K562 (cell line): ENCODE measurements at regions not wholly inside any gene's neighbourhood (a gene's known extent, or its start where the extent isn't known, plus 50 kb on each side); places are given as distances from the start of the nearest gene placed in this dataset.
A peak's percentile ranks its signal among the peaks of the same experiment; 100 is the strongest.

Source experiments
- CCAR2 ChIP-seq: fragments of 200-400 bp; formaldehyde crosslinking; IDR thresholded peaks from 2 replicates; pipeline ENCODE4 v1.6.1; 2017; ENCODE audit warnings: mild to moderate bottlenecking, low read depth, low read length
- ELK3 ChIP-seq: fragments of 450-650 bp; formaldehyde crosslinking; IDR thresholded peaks from 2 replicates; pipeline ENCODE4 v1.4.0; 2020; ENCODE audit warnings: mild to moderate bottlenecking
- ETV6 ChIP-seq, 3 experiments: fragments of 150-350 bp in 1 of 3; sonication (generic) in 1 of 3; formaldehyde crosslinking in 1 of 3; IDR thresholded peaks; 2 replicates each; pipeline versions ENCODE4 v1.6.1 to v1.8.0; 2014 to 2022; ENCODE audit warnings: borderline replicate concordance in 2 of 3, low read depth in 2 of 3, antibody characterized with exemption in 1 of 3, low read length in 1 of 3, mild to moderate bottlenecking in 1 of 3, missing genetic modification reagents in 1 of 3
- HMG20B ChIP-seq: fragments of 250-450 bp; sonication (Bioruptor Pico); IDR thresholded peaks from 2 replicates; pipeline ENCODE4 v1.5.0; 2021; ENCODE audit warnings: mild to moderate bottlenecking
- NFE2L1 ChIP-seq: fragments of 450-650 bp; IDR thresholded peaks from 2 replicates; pipeline ENCODE4 v1.6.1; 2016; ENCODE audit warnings: missing genetic modification characterization, low read depth, mild to moderate bottlenecking, missing compliant biosample characterization, moderate library complexity, borderline replicate concordance
- POLR3G ChIP-seq: IDR thresholded peaks from 2 replicates; pipeline ENCODE4 v1.6.1; 2011; ENCODE audit not compliant: insufficient read length, insufficient replicate concordance; ENCODE audit errors: extremely low read depth
- PRPF4 ChIP-seq: fragments of 200-400 bp; formaldehyde crosslinking; IDR thresholded peaks from one replicate; pipeline ENCODE4 v1.6.1; 2017; ENCODE audit warnings: low read length, low read depth, mild to moderate bottlenecking; ENCODE audit not compliant: insufficient read depth, poor library complexity, severe bottlenecking
- ZNF174 ChIP-seq: fragments of 250-450 bp; sonication (Bioruptor Pico); IDR thresholded peaks from 2 replicates; pipeline ENCODE4 v1.4.0; 2020; ENCODE audit warnings: mild to moderate bottlenecking
- ZNF184 ChIP-seq: sonication (generic); formaldehyde crosslinking; IDR thresholded peaks from 2 replicates; pipeline ENCODE4 v1.5.0; 2020; ENCODE audit warnings: missing genetic modification reagents
- ZNF263 ChIP-seq: sonication (generic); formaldehyde crosslinking; IDR thresholded peaks from 2 replicates; pipeline ENCODE4 v1.8.0; 2022; ENCODE audit warnings: mild to moderate bottlenecking, missing genetic modification reagents, borderline replicate concordance
- ZNF592 ChIP-seq: fragments of 450-650 bp; IDR thresholded peaks from 2 replicates; pipeline ENCODE4 v1.6.1; 2017; ENCODE audit warnings: antibody characterized with exemption, mild to moderate bottlenecking
- ZNF766 ChIP-seq: fragments of 200-800 bp; sonication (Bioruptor generic); conservative IDR thresholded peaks from 2 replicates; pipeline ENCODE4 v1.6.1; 2016; ENCODE audit warnings: missing genetic modification characterization, missing compliant biosample characterization
- TF ChIP-seq, protein P1 (sequence below): fragments of 450-650 bp; IDR thresholded peaks from 2 replicates; pipeline ENCODE4 v1.6.1; 2016; ENCODE audit warnings: mild to moderate bottlenecking
- TF ChIP-seq, protein P2 (sequence below): fragments of 250-450 bp; sonication (Bioruptor Pico); IDR thresholded peaks from 2 replicates; pipeline ENCODE4 v1.4.0; 2020; ENCODE audit warnings: mild to moderate bottlenecking, moderate library complexity, borderline replicate concordance

DNA sequence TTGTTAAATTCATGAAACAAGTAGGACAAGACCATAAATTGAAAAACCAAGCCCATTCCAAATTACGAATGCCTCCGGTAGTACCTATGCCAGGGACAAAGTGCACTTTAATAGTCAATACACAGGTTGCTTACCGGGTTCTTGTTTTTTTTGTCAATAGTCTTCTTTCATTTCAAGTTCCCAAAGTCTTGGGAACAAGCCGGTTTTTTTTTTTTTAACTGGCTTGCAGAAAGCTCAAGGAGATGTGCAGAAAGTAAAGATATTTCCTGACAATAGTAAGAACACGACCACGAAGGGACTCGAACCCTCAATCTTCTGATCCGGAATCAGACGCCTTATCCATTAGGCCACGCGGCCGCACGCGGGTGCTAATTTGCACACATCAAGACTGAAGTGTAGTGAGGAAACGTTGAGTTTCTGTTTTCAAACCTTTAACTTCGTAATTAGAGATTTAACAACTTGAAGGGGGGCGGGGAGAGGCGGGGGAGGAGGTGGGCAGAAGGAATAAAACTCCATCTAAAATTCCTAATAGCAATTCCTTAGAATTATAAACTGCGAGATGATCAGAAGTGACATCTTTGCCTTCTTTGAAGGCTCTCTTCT, 181.0 kb downstream of the TRIM27 start (continued):
- TF ChIP-seq ZNF592: peak; percentile 78; the same call in 1 of the 2 replicates
- TF ChIP-seq POLR3G: peak; percentile 41
- TF ChIP-seq, protein P1, sequence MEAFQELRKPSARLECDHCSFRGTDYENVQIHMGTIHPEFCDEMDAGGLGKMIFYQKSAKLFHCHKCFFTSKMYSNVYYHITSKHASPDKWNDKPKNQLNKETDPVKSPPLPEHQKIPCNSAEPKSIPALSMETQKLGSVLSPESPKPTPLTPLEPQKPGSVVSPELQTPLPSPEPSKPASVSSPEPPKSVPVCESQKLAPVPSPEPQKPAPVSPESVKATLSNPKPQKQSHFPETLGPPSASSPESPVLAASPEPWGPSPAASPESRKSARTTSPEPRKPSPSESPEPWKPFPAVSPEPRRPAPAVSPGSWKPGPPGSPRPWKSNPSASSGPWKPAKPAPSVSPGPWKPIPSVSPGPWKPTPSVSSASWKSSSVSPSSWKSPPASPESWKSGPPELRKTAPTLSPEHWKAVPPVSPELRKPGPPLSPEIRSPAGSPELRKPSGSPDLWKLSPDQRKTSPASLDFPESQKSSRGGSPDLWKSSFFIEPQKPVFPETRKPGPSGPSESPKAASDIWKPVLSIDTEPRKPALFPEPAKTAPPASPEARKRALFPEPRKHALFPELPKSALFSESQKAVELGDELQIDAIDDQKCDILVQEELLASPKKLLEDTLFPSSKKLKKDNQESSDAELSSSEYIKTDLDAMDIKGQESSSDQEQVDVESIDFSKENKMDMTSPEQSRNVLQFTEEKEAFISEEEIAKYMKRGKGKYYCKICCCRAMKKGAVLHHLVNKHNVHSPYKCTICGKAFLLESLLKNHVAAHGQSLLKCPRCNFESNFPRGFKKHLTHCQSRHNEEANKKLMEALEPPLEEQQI: peak; percentile 62; the same call in 1 of the 2 replicates
- no peak for TF ChIP-seq NFE2L1
- TF ChIP-seq ZNF174: no peak
- TF ChIP-seq ZNF766 (CRISPR knock-in tag): 0 out of 2 replicates have a peak, but pooled peaks have one; percentile 37
- no peak for TF ChIP-seq HMG20B (CRISPR knock-in tag)
- no peak for TF ChIP-seq ZNF263 (CRISPR knock-in tag)
- TF ChIP-seq, protein P2, sequence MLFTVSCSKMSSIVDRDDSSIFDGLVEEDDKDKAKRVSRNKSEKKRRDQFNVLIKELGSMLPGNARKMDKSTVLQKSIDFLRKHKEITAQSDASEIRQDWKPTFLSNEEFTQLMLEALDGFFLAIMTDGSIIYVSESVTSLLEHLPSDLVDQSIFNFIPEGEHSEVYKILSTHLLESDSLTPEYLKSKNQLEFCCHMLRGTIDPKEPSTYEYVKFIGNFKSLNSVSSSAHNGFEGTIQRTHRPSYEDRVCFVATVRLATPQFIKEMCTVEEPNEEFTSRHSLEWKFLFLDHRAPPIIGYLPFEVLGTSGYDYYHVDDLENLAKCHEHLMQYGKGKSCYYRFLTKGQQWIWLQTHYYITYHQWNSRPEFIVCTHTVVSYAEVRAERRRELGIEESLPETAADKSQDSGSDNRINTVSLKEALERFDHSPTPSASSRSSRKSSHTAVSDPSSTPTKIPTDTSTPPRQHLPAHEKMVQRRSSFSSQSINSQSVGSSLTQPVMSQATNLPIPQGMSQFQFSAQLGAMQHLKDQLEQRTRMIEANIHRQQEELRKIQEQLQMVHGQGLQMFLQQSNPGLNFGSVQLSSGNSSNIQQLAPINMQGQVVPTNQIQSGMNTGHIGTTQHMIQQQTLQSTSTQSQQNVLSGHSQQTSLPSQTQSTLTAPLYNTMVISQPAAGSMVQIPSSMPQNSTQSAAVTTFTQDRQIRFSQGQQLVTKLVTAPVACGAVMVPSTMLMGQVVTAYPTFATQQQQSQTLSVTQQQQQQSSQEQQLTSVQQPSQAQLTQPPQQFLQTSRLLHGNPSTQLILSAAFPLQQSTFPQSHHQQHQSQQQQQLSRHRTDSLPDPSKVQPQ (CRISPR knock-in tag): no peak
- no peak for TF ChIP-seq PRPF4
- TF ChIP-seq ETV6 (IDR thresholded peaks at IDR 0.05; ENCODE audit: borderline replicate concordance in 1 of 2, low read depth in 2 of 2, low read length in 1 of 2): no peak
- no peak for TF ChIP-seq ETV6 (CRISPR knock-in tag; IDR thresholded peaks at IDR 0.05; ENCODE audit: borderline replicate concordance)
- no peak for TF ChIP-seq CCAR2
- TF ChIP-seq ELK3: no peak
- no peak for TF ChIP-seq ZNF184 (CRISPR knock-in tag)
